Stomach (tissue), 4 donors: ENCODE measurements at regions not wholly inside any gene's neighbourhood (a gene's known extent, or its start where the extent isn't known, plus 50 kb on each side); places are given as distances from the start of the nearest gene placed in this dataset.

Source experiments
- CTCF ChIP-seq, 7 experiments: fragments of 450-650 bp in 4 of 7; fragments of 200-600 bp in 3 of 7; sonication (generic) in 3 of 7; IDR thresholded peaks; one replicate each; pipeline ENCODE4 v1.5.1; 2016 to 2019; ENCODE audit warnings: antibody characterized with exemption in 7 of 7, control low read depth in 2 of 7, mild to moderate bottlenecking in 1 of 7
- POLR2A ChIP-seq, 4 donors: fragments of 450-650 bp; IDR thresholded peaks; one replicate each; pipeline ENCODE4 v1.6.1; 2016; ENCODE audit warnings: antibody characterized with exemption in 4 of 4, control low read depth in 2 of 4, mild to moderate bottlenecking in 1 of 4, moderate library complexity in 1 of 4

DNA sequence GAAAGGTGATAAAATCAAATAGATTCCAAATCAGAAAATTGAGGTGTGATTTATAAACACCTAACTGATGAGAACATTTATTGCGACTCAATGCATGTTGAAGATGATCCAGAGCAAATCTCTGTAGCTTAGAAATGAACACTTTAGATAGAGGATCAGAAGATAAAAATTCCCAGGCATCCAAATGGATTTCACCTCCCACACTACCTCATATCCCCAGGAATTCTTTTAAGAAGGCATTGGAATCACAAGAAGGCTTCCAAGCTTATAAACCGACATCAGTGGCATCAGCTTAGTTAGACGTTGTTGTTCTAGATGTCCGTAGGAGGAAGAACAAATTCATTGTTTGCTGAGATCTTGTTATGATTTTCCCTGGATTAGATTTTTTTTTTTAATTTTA lies 154.4 kb downstream of the EBLN2 start:
- TF ChIP-seq CTCF (IDR thresholded peaks at IDR 0.05) = no peak
- TF ChIP-seq POLR2A (IDR thresholded peaks at IDR 0.05) = no peak
